Muscle of back (tissue), 3 donors: ENCODE measurements at regions not wholly inside any gene's neighbourhood (a gene's known extent, or its start where the extent isn't known, plus 50 kb on each side); places are given as distances from the start of the nearest gene placed in this dataset.

ENCODE experiments used
- DNase-seq, 3 donors: peaks; one replicate each; pipeline versions ENCODE4 v3.0.0 to v3.0.0-alpha.2; 2013

GRCh38 chr10:90675621-90676020 lies 182.2 kb downstream of the HTR7 start:
- no peak for DNase-seq
